EH (cell line): ENCODE measurements at regions not wholly inside any gene's neighbourhood (a gene's known extent, or its start where the extent isn't known, plus 50 kb on each side); places are given as distances from the start of the nearest gene placed in this dataset.

Experiments
- DNase-seq: peaks from one replicate; pipeline ENCODE4 v3.0.0-alpha.2; 2015; ENCODE audit warnings: low read depth

DNA sequence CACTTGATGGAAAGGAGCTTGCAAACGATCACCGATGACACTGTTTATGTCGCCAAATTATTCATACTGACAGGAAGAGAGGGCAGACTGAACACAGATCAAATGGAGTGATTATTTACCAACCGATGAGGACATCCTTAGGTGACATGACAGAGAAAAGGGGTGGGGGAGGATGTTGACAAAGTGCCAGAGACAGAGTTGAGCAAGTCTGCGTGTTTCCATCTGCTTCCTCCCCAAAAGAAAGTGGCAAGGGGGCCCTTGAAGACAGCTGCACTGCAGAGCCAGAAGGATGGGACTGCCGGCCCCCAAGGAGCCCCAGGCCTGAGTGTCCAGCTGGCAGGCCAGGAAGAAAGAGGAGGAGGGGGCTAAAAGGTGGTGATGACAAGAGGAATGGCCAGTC is 191.0 kb upstream of the RPL38 start:
- DNase-seq: no peak

DNA sequence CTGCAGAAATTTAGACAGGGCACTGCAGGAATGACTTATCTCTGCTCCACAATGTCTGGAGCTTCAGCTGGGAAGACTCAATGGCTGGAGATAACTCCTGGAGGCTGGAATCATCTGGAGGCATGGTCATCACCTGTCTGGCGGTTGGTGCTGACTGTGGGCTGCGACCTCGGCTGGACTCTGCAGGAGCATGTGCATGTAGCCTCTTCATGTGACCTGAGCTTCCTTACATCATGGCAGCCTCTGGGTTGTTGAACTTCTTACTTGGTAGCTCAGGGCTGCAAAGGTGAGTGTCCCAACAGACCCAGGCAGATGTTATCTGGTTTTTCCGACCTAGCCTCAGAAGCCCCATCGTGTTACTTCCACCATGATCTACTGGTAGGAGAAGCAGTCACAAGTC is 188.2 kb upstream of the RPL38 start:
- no peak for DNase-seq

DNA sequence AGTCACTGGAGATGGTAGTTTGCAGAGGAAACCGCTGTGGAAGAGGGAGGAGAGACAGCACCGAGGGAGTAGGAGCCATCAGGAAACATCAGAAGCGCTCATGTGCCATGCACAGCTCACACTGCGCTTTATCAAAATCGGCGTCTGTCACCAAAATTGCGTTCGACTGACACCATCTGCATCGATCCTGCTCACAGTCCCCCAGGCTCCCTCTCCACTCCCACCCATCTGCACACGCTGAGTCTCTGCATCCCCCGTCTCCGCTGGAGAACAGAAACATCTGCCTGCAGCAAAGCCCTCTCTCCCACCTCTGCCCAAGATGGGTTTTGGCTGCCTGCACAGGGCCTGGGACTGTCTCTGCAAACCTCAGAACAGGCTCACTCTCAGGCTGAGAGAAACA is 187.5 kb upstream of the RPL38 start:
- no peak for DNase-seq

DNA sequence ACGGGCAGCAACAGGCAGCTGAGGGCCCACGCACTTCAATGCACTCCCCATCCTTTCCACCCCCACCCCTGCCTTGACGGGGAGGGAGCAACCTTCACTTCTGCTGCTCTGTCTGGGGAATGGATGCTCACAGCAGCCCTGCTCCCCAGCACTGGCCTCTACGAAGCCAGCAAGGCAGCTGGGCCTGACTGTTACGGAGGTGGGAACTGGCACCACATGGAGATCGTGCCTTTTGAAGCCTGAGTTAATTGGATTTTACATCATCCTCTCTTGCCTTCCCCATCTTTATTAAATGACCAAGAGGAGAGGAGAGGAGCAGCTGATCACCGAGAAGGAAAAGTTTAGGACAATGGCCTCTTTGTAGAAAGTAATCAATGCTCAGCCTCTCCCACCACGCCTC is 187.0 kb upstream of the RPL38 start:
- no peak for DNase-seq

DNA sequence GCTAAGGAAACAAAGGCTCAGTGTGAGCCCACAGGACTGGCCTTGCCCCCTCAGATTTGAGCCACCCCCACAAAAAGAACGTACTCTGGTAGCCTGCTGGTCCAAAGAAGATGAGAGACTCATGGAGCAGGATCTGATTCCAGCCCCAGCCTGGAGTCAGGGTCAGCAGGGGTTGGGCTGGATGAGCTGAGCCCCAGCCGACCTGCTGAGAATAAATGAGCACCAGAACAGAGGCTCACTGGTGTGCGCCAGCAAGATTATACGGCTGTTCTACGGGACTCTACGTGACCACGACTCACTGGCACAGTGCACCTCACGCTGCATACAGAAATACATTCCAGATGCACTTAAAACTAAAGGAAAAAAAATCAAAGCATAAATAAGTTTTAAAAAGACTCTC is 186.0 kb upstream of the RPL38 start:
- no peak for DNase-seq

DNA sequence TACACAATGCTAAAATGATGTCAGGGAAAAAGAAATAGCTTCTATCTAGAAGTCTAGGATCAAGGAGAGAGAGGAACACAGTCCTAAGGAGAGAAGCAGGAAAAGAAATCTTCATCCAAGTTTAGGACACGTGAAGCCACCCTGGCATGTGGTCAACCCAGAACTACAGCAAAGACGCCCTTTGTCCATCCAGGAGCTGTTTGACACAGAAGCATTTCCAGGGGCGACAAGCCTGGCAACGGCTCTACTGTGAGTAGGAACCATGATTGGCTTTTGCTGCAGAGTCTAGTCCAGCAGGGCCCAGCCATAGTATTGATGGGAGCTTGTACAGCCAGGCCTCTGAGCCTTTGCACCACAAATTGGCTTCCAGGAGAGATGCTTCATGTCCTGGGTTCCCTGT is 185.4 kb upstream of the RPL38 start:
- no peak for DNase-seq

DNA sequence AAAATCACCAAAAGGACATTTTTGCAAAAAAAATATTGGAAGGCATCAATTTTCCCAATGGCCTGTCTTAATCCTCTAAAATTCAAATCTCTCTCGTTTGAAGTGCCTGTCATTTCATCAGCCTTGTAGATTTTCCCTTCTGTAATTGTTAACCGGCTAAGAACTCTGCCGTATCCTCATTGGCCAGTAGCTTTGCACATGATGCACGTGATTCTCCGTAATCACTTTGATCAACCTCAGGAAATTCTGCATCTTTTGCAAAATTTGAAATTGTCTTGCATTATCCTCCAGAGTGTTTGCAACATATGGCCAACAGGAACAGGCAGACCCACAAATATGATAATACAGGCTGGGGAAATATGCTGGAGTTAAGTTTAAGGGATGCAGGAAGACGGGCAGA is 184.2 kb upstream of the RPL38 start:
- DNase-seq: no peak

DNA sequence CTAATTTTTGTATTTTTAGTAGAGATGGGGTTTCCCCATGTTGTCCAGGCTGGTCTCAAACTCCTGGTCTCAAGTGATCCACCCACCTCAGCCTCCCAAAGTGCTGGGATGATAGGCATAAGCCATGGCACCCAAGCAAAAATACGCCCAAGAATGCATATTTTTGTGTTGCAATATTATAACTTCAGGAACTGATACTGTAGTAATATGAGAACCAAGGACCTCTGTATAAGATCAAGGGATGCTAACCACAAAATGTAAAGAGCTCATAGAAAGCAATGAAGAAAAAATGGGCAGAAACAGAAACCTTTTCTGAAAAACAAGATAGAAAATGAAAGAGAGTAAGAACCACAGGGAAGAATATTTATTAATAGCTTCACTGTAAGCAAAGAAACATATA is 183.6 kb upstream of the RPL38 start:
- no peak for DNase-seq

DNA sequence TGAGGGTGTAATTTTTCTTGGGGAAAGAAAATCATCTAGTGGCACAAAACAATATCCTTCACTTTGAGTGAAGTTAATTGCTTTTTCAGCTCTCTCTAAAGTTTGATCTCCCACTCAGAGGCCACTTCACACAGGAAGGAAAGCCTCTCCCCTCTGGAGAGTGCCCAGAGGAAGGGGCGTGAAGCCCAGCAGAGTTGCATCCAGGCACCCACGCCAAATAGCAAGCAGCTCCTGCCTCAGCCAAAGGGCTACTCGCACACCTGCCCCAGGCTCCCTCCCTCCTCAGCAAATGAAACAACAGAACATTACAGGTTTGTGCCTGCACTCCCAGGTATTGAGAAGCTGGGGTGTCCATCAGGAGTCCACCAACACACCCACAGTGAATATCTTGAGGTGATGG is 183.0 kb upstream of the RPL38 start:
- no peak for DNase-seq

DNA sequence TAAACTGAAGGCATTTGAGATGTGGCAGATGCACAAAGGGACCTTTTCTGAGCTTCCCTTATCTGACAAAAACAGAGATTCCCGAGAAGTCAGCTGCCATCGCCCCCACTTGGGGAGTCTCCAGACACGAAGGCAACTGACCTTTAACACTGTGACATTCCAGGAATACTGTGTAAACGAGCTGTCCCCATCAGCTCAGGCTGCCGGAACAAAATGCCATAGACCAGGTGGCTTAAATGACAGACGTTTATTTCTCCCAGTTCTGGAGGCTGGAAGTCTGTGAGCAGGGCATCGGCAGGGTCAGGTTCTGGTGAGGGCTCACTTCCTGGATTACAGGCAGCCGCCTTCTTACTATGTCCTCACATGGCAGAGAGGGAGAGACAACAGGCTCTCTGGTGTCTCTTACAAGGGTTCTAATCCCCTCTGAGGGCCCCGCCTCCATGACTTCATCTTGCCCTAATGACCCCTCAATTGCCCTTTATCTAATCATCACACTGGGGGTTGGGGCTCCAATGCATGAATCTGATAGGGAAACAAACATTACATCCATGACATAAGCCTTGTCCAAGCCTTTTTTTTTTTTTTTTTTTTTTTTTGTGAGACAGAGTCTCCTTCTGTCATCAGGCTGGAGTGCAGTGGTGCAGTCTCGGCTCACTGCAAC is 178.5 kb upstream of the RPL38 start:
- no peak for DNase-seq

DNA sequence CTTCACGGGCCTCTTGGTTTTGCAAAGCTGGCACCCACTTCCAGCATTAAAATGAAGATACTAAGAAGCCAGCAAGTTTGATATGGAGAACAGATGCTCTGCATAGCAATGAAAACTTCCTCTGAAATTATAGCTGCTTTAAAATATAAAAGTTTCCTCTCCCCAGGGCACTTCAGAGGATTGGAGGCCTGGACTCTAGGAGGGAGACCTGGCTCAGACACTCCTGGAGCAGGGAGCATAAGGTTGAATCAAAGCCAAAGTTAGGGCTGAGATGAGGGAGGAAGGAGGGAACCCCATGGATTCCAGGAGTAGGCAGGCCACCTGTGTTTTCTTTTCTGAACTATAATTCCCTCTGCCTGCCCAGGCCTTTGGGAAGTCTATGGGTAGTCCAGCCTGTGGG is 176.0 kb upstream of the RPL38 start:
- DNase-seq: no peak

DNA sequence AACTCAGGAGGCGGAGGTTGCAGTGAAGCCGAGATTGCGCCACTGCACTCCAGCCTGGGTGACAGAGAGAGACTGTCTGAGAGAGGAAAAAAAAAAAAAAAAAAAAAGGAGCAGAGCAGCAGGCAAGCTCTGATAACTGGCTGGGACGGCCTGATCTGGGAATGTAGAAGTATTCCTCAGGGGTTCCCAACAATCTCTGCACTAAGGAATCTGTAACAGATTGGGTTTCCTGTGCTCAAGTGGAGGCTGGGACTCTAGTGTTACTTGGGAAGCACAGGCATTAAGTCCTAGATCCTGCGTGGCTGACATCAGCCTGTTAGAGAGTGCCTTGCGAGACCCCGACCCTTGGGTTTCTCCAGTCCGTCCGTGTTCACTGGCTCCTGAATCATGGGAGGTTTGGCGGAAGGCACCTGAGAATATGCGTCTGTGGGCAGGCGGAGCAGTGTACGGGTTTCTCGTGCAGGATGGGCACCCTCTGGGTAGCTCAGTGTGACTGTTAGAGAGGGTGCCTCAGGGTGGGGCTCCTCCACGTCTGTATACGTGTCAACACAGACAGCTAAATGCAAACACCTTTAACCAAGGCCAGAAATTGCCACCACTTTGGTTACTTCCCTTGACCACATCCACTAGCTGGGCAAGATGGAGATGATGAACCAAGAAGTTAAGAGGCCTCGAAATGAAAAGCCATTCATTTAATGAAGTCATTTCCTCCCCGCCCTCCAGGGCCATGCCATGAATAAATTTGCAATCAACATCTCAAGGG is 174.9 kb upstream of the RPL38 start:
- no peak for DNase-seq

DNA sequence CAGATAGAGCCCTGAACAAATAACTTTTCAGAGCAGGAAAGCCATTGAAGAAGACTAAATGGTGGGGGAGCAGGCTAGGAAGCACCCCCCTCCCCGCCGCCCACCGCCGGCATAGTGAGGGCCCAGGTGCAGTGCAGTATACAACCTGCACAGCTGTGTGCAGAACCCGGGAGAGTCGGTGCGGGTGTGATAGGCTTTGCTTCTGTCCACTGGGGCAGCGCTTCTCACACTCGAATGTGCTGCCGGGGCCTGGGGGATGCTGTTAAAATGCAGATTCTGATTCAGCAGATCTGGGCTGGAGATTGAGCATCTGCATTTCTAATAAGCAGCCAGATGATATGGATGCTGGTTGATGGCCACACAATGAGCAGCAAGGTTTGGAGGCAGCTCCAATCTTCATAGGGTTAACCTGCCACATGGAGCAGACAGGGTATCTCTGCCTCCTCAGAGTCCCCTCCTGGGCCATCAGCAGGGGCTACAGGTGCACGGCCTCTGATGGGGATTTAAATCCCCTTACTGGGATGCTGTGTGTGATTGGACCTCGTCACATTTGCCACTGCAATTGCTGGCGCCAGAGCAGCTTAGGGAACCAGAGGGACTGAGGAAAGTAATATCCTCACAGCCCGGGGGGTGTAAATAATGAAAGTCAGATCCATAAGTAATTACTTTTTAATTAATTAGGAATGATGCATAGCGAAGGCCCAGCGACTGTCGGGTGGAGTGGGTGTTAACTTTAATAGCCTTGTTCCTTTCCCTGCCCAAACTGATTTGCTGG is 172.0 kb upstream of the RPL38 start:
- no peak for DNase-seq

DNA sequence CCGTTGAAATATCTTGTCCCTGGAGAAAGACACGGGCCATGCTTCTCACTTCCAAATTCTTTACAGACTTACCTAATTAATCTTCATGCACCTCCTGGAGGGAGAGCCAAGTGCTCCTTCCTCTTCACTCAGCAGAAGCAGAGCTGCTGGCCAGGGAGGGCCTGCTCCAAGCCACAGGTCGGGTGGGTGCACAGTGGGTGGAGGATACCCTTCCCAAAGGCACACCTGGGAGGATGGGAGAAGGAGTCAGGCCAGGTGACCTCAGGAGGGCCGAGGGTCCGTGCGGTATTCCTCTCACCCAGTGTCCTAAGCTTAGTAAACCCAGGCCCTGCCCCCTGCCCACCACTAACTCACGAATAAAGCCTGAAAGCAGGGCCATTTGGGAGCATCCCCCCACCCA is 171.3 kb upstream of the RPL38 start:
- DNase-seq: no peak

DNA sequence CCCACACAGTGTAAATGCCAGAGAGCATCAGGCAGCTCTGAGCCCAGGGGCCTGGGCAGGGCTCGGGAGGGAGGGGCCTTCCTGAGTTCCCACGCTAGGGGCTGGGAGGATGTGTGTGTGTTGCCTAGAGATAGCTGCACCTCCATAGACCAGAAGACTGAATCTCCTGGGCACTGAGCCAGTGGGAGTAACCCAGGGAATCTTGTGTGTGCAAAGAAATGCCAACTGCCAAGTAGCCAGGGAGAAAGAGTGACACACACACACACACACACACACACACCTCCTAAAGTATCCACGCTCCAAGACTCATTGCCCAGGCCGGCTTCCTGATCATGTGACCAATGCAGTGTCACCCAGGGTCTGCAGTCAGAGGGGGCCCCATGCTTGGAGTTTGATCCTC is 166.2 kb upstream of the RPL38 start:
- DNase-seq: no peak

DNA sequence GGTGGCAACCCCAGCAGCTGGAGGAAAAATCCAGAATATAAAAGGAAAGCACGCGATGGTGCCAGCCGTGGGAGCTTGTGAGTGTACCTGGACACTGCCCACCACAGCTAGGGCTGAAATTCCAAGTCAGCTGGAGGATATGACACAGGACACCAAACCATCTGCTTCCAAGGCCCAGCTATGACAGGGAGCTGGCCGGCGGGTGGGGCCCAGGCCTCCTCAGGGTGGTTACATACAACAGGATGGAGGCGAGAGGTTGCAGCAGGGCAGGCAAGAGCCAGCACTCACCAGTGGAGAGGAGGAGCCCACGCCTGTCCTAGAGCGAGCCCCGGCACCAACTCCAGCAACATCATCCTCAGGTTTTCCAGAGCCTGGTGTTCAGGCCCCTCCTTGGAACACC is 163.2 kb upstream of the RPL38 start:
- DNase-seq: no peak

DNA sequence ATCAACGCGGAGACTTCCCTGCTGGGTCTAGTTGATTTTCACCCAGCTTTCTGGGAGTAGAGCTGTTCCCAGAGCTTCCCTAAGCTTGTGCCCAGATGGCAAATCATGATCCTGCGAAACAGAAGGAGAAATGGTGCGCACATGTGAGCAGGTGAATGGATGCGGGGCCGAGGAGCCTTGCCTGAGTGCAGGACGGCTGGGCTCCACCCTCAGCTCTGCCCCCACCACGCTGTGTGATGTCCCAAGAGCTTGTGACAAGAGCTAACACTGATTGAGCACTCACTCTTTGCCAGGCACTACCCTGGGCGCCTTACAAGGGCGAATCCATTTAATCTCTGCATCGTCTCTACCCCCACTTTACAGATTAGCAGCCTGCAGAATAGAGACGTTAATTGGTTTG is 162.7 kb upstream of the RPL38 start:
- no peak for DNase-seq

DNA sequence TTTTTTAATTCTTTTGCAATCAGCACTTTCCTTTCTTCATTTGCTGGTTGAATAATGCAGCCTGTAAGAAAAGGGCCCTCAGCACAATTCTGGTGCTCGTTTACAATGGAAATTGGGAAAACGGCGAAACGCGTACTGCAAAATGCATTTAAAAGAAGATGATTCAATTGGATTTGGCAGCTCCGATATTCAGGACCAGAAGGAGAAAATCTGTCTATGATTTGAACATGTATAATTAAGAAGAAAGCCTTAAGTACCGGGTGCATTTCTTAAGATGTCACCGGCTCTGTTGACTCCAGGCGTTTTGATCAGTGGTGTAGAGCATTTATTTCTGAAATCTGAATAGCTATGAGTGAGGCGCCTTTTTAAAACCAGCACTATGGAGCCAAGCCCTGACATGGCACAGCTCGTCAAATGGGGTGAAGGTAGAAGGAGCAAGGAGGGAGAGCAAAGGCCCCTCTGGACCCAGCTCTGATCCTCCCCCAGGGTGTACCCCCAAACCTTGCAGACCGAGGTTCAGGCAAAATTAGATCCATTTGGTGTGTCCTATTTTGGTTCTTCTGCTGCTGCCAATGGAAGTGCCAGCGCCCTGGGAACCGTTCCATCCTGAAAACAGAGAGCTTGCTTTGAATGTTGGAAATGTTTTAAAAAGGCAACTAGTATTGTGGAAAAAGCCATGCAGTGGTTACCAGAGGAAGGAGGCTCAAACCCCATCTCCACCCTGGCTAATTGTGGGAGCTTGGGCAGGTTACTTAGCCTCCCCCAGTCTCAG is 161.4 kb upstream of the RPL38 start:
- DNase-seq: no peak

DNA sequence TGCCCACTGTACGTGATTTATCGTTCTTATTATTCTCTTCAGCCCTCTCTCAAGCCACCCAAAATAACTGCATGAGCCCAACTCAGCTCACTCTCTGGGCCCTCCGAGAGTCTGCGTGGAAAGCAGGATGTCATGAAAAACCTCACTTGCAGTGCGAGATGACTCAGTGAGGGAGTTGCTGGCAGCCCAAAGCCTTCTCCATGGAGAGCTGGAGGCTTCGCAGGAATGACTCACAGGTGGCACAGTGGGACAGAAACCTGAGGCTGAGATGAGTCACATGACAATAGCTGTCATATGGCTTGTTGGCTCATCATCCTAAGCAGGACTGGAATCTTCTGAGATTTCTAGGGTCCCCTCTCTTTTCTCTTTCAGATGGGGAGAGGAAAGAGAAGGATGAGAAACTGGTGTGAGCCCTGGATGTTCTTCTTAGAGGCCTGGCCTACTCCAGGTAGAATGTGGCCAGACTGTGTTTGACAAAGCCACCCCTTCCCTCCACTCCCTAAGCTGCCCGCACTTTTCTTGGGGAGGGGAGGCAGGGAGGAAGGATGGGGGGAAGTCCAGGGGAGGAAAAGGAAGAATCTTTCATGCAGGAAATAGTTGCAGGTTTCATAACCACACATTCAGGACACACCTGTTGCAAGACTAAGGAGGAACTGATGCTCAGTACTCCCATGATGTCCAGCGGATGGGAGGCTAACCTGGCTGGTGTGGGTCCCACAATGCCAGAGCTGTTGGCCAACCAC is 160.6 kb upstream of the RPL38 start:
- DNase-seq: peak; percentile 54

DNA sequence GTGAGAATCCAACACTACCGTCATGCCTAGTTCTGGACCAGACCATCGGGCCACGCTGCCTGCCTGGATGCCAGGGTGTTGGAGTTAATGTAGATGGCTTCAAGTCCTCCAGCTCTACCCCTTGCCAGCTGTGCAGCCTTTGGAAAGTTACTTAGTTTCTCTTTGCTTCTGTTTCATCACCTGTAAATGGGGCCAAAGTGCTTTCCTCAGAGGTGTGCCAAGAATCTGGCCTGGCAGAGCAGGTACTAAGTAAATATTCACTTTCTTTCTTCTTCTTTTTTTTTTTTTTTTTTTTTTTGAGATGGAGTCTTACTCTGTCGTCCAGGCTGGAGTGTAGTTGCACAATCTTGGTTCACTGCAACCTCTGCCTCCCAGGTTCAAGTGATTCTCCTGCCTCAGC is 159.5 kb upstream of the RPL38 start:
- no peak for DNase-seq

DNA sequence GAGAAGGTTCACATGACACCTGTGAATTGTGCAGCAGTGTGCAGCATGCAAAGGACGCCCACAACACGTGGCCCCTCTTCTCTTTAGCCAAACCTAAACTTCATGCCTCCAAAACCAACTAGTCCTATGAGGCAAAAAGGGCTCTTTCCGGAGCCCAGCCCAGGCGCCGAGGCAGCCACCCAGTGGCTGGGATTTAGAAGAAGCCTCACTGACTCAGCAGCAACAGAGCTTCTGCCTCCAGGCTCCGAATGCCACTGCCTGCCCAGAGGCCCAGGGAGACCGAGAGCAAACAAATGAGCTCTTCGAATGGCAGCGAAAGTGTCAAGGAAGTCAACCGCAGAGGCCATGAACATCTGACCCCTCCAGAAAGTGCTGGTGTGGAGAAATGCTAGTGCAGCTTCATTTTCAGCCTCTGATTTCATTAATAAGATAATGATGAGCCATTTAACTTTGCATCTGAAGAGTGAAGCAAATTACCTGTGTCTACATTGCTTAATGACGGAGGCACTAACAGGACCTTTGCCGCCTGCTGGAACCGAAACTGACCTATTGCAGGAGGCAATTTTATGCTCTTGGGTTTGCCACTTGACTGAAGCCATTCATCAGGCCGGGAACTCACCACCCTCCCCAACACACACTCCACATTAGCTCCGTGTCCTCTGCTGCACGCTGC is 157.7 kb upstream of the RPL38 start:
- DNase-seq: no peak
